ENCODE measurements at regions not wholly inside any gene's neighbourhood (a gene's known extent, or its start where the extent isn't known, plus 50 kb on each side); places are given as distances from the start of the nearest gene placed in this dataset.

- no peak for TF ChIP-seq REST (IDR thresholded peaks at IDR 0.05; ENCODE audit: borderline replicate concordance in 1 of 2, low read depth in 1 of 2, low read length in 2 of 2)
- no peak for TF ChIP-seq ZNF501 (CRISPR knock-in tag; IDR thresholded peaks at IDR 0.05)
- TF ChIP-seq ZHX1 (CRISPR knock-in tag; IDR thresholded peaks at IDR 0.05; ENCODE audit: low read depth): no peak
- TF ChIP-seq ZNF432 (CRISPR knock-in tag; IDR thresholded peaks at IDR 0.05; ENCODE audit: borderline replicate concordance): no peak
- TF ChIP-seq ETV6 (CRISPR knock-in tag; conservative IDR thresholded peaks at IDR 0.05): no peak
- no peak for TF ChIP-seq ZNF580 (CRISPR knock-in tag; IDR thresholded peaks at IDR 0.05; ENCODE audit: borderline replicate concordance, low read depth)
- no peak for TF ChIP-seq RELA (CRISPR knock-in tag; IDR thresholded peaks at IDR 0.05)
- TF ChIP-seq ZNF33B (CRISPR knock-in tag; IDR thresholded peaks at IDR 0.05): no peak
Observed at GRCh38 chr6:168376811-168377483, 57.4 kb upstream of the DACT2 start (continued).

All from HepG2 (cell line).